ENCODE measurements at regions not wholly inside any gene's neighbourhood (a gene's known extent, or its start where the extent isn't known, plus 50 kb on each side); places are given as distances from the start of the nearest gene placed in this dataset.

GRCh38 chr12:24224401-24224800 lies 274.9 kb upstream of the SOX5 start:
- H3K4me3 ChIP-seq (ENCODE audit: low read depth, low read length): no peak overlapping the region
- no peak for TF ChIP-seq CTCF (IDR thresholded peaks at IDR 0.05; ENCODE audit: insufficient read depth, low read depth, low read length)
- no peak for DNase-seq (ENCODE audit: low read depth)

GRCh38 chr12:24223926-24224325 lies 274.5 kb upstream of the SOX5 start:
- TF ChIP-seq CTCF (IDR thresholded peaks at IDR 0.05; ENCODE audit: insufficient read depth, low read depth, low read length): no peak
- no peak for DNase-seq (ENCODE audit: low read depth)

GRCh38 chr12:24222968-24223367 lies 273.5 kb upstream of the SOX5 start:
- H3K4me3 ChIP-seq (ENCODE audit: low read depth, low read length): no peak overlapping the region
- peak; percentile 56 for DNase-seq (ENCODE audit: low read depth)
- TF ChIP-seq CTCF (IDR thresholded peaks at IDR 0.05; ENCODE audit: insufficient read depth, low read depth, low read length): no peak

More at GRCh38 chr12:24223926-24224325, 274.5 kb upstream of the SOX5 start:
- no peak overlapping the region for H3K4me3 ChIP-seq (ENCODE audit: low read depth, low read length)

GRCh38 chr12:24212496-24212895 lies 263.0 kb upstream of the SOX5 start:
- H3K4me3 ChIP-seq (ENCODE audit: low read depth, low read length): no peak overlapping the region
- no peak for DNase-seq (ENCODE audit: low read depth)
- TF ChIP-seq CTCF (IDR thresholded peaks at IDR 0.05; ENCODE audit: insufficient read depth, low read depth, low read length): no peak

- no peak overlapping the region for H3K4me3 ChIP-seq (ENCODE audit: low read depth, low read length)
- DNase-seq (ENCODE audit: low read depth): no peak
- TF ChIP-seq CTCF (IDR thresholded peaks at IDR 0.05; ENCODE audit: insufficient read depth, low read depth, low read length): no peak
Observed at GRCh38 chr12:24206621-24207020, 257.2 kb upstream of the SOX5 start.

GRCh38 chr12:24201258-24201970 lies 251.9 kb upstream of the SOX5 start:
- no peak for TF ChIP-seq CTCF (IDR thresholded peaks at IDR 0.05; ENCODE audit: insufficient read depth, low read depth, low read length)
- no peak overlapping the region for H3K4me3 ChIP-seq (ENCODE audit: low read depth, low read length)
- no peak for DNase-seq (ENCODE audit: low read depth)

GRCh38 chr12:24200010-24200409 lies 250.5 kb upstream of the SOX5 start:
- TF ChIP-seq CTCF (IDR thresholded peaks at IDR 0.05; ENCODE audit: insufficient read depth, low read depth, low read length): no peak
- no peak for DNase-seq (ENCODE audit: low read depth)
- H3K4me3 ChIP-seq (ENCODE audit: low read depth, low read length): no peak overlapping the region

Data from fibroblast of villous mesenchyme (primary cell).